HEK293T (cell line): ENCODE measurements at regions not wholly inside any gene's neighbourhood (a gene's known extent, or its start where the extent isn't known, plus 50 kb on each side); places are given as distances from the start of the nearest gene placed in this dataset.

ENCODE experiments used
- CTCF ChIA-PET: fragments of 350-600 bp; formaldehyde crosslinking; extraction: SDS; loops from one replicate; lab custom pipeline; 2021; ENCODE audit warnings: antibody characterized with exemption, inconsistent platforms; lab: Yijun Ruan, JAX
- POLR2A ChIA-PET: fragments of 350-600 bp; formaldehyde crosslinking; extraction: SDS; loops from one replicate; lab custom pipeline; 2020; ENCODE audit warnings: antibody characterized with exemption, inconsistent platforms; lab: Yijun Ruan, JAX
- DNase-seq: peaks from one replicate; pipeline ENCODE4 v3.0.0; 2012; ENCODE audit warnings: mixed read lengths; ENCODE audit errors: extremely low spot score
- ARNT ChIP-seq: fragments of 450-650 bp; IDR thresholded peaks from 2 replicates; pipeline ENCODE4 v1.6.1; 2017; ENCODE audit warnings: mild to moderate bottlenecking
- BHLHE40 ChIP-seq: fragments of 450-650 bp; IDR thresholded peaks from 2 replicates; pipeline ENCODE4 v1.6.1; 2016; ENCODE audit warnings: mild to moderate bottlenecking, moderate library complexity, borderline replicate concordance
- CTBP1 ChIP-seq: fragments of 450-650 bp; IDR thresholded peaks from 2 replicates; pipeline ENCODE4 v1.6.1; 2016; ENCODE audit warnings: borderline replicate concordance
- ELF4 ChIP-seq: fragments of 450-650 bp; IDR thresholded peaks from 2 replicates; pipeline ENCODE4 v1.6.1; 2017; ENCODE audit warnings: antibody characterized with exemption
- FOXA1 ChIP-seq: fragments of 450-650 bp; IDR thresholded peaks from 2 replicates; pipeline ENCODE4 v1.6.1; 2016; ENCODE audit warnings: mild to moderate bottlenecking
- FOXK2 ChIP-seq: fragments of 450-650 bp; IDR thresholded peaks from 2 replicates; pipeline ENCODE4 v1.6.1; 2016; ENCODE audit warnings: mild to moderate bottlenecking
- FOXM1 ChIP-seq: fragments of 450-650 bp; IDR thresholded peaks from 2 replicates; pipeline ENCODE4 v1.6.1; 2017; ENCODE audit warnings: mild to moderate bottlenecking, borderline replicate concordance
- HDGF ChIP-seq: fragments of 450-650 bp; IDR thresholded peaks from 2 replicates; pipeline ENCODE4 v1.6.1; 2017; ENCODE audit warnings: antibody characterized with exemption, borderline replicate concordance
- L3MBTL2 ChIP-seq: fragments of 450-650 bp; conservative IDR thresholded peaks from 2 replicates; pipeline ENCODE4 v1.6.1; 2016; ENCODE audit warnings: mild to moderate bottlenecking
- LEF1 ChIP-seq: fragments of 450-650 bp; IDR thresholded peaks from 2 replicates; pipeline ENCODE4 v1.6.1; 2017; ENCODE audit warnings: mild to moderate bottlenecking, borderline replicate concordance
- NFRKB ChIP-seq: fragments of 450-650 bp; IDR thresholded peaks from 2 replicates; pipeline ENCODE4 v1.6.1; 2016; ENCODE audit warnings: mild to moderate bottlenecking, moderate library complexity
- PKNOX1 ChIP-seq: fragments of 450-650 bp; IDR thresholded peaks from 2 replicates; pipeline ENCODE4 v1.6.1; 2016
- SP1 ChIP-seq: fragments of 450-650 bp; IDR thresholded peaks from 2 replicates; pipeline ENCODE4 v1.6.1; 2017
- SUZ12 ChIP-seq: fragments of 450-650 bp; IDR thresholded peaks from 2 replicates; pipeline ENCODE4 v1.6.1; 2016; ENCODE audit warnings: mild to moderate bottlenecking
- TARDBP ChIP-seq: fragments of 450-650 bp; IDR thresholded peaks from 2 replicates; pipeline ENCODE4 v1.6.1; 2016
- ZNF384 ChIP-seq: fragments of 450-650 bp; IDR thresholded peaks from 2 replicates; pipeline ENCODE4 v1.6.1; 2016

- POLR2A ChIA-PET = no interaction called here
- DNase-seq = no peak
- CTCF ChIA-PET = interaction anchor here (1.1 kb wide), 1 partner anchor 37 kb away, joined by 3 read pairs; no protein-coding TSS in a partner anchor
- no peak for TF ChIP-seq FOXA1
- no peak for TF ChIP-seq FOXK2
- TF ChIP-seq ZNF384 = no peak
- no peak for TF ChIP-seq ELF4
- TF ChIP-seq NFRKB = no peak
- TF ChIP-seq FOXM1 = no peak
- no peak for TF ChIP-seq ARNT
- no peak for TF ChIP-seq PKNOX1
- TF ChIP-seq SUZ12 = no peak
- no peak for TF ChIP-seq BHLHE40
- no peak for TF ChIP-seq SP1
- TF ChIP-seq TARDBP = no peak
- TF ChIP-seq L3MBTL2 = no peak
- TF ChIP-seq CTBP1 = no peak
- no peak for TF ChIP-seq LEF1
- no peak for TF ChIP-seq HDGF
Measured at GRCh38 chr13:53188120-53188519, 159.5 kb downstream of the OLFM4 start.

GRCh38 chr13:53189162-53189561, 160.5 kb downstream of the OLFM4 start:
- TF ChIP-seq ELF4 (no peak), FOXM1 (no peak)
- no peak for DNase-seq
- CTCF ChIA-PET = interaction anchor here (1.0 to 1.6 kb wide), 2 partner anchors 37 to 221 kb away, joined by 3 to 4 read pairs; no protein-coding TSS in a partner anchor
- POLR2A ChIA-PET = no interaction called here

- no peak for DNase-seq
- ChIA-PET POLR2A (no interaction called here), CTCF (no interaction called here)
Measured at GRCh38 chr13:53191091-53191490, 162.5 kb downstream of the OLFM4 start.

DNA sequence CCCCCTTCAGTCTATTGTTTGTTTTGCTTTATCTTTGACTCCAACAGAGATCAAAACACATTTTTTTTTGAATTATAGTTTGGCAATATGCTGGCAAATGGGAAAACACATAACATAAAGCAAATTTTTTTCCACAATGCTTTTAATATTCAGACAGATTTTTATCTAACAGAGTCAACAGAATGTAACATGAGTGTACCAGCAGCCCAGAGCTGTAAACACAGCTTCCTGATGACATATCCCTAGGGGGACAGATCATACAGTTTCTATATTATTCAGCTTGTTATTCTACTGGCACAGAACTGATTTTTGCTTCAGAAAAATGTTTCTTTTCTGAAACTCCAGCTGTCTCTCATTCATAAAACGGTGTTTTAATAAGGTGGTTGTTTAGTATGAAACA, 168.8 kb downstream of the OLFM4 start:
- ChIA-PET POLR2A (no interaction called here), CTCF (interaction anchor here (0.8 to 1.4 kb wide), 4 partner anchors 9 to 276 kb away, joined by 3 to 5 read pairs (median 4); no protein-coding TSS in a partner anchor)
- no peak for DNase-seq
- TF ChIP-seq FOXA1 = no peak
- no peak for TF ChIP-seq LEF1
- TF ChIP-seq NFRKB = no peak
- TF ChIP-seq ZNF384 = no peak
- TF ChIP-seq TARDBP = no peak
- no peak for TF ChIP-seq SP1
- TF ChIP-seq CTBP1 = no peak
- TF ChIP-seq ARNT = no peak
- no peak for TF ChIP-seq PKNOX1
- no peak for TF ChIP-seq BHLHE40
- TF ChIP-seq L3MBTL2 = no peak
- TF ChIP-seq FOXM1 = no peak
- no peak for TF ChIP-seq FOXK2
- TF ChIP-seq HDGF = no peak
- no peak for TF ChIP-seq SUZ12
- no peak for TF ChIP-seq ELF4

More at GRCh38 chr13:53191091-53191490, 162.5 kb downstream of the OLFM4 start:
- no peak for TF ChIP-seq L3MBTL2
- TF ChIP-seq CTBP1 = no peak
- no peak for TF ChIP-seq ARNT
- TF ChIP-seq TARDBP = no peak
- no peak for TF ChIP-seq FOXA1
- TF ChIP-seq PKNOX1 = no peak
- TF ChIP-seq ZNF384 = no peak
- TF ChIP-seq LEF1 = no peak
- no peak for TF ChIP-seq SP1
- no peak for TF ChIP-seq FOXM1
- no peak for TF ChIP-seq SUZ12
- TF ChIP-seq BHLHE40 = no peak
- TF ChIP-seq ELF4 = no peak
- TF ChIP-seq FOXK2 = no peak
- TF ChIP-seq HDGF = no peak
- no peak for TF ChIP-seq NFRKB

DNA sequence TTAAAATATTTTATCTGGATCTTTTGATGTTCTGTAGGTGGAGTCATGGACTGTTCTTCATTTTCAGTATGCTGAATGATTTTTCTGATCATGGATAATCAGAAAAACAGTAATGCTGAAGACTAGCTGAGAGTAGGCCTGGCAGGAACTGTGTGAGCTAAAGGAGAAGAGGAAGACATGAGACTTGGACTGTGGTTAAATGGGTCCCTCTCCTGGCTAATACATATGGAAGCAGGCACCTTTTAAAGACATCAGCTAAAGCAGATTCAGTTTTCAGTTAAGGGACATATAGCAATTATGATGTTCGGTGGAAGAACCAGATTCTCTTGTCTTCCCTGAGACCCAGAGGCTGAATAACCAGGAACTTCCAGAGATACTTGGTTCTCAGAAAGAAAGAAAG, 169.4 kb downstream of the OLFM4 start:
- no peak for TF ChIP-seq SUZ12
- no peak for TF ChIP-seq FOXK2
- no peak for TF ChIP-seq HDGF
- TF ChIP-seq BHLHE40 = no peak
- no peak for TF ChIP-seq ZNF384
- no peak for TF ChIP-seq PKNOX1
- no peak for TF ChIP-seq NFRKB
- TF ChIP-seq LEF1 = no peak
- TF ChIP-seq ELF4 = no peak
- no peak for TF ChIP-seq SP1
- TF ChIP-seq CTBP1 = no peak
- no peak for TF ChIP-seq TARDBP
- TF ChIP-seq FOXA1 = no peak
- TF ChIP-seq ARNT = no peak

DNA sequence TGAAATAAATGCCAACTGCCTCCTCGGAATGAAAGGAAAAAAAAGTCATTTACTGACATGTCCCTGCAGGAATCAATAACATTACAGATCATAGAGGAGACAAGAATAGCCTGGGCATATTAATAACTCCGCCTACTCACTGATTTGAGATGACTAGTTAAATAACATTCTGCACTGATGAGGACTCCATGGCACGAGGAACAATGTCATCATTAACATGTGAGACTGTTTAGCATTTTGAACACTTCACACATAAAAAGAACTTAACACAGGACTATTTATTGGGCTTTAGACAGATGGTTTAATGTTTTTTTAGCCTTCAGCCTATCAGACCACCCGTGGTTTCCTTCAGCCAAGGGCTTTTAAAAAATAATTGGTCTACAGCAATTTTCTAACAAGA, 170.1 kb downstream of the OLFM4 start:
- CTCF ChIA-PET = interaction anchor here (1.1 to 1.4 kb wide), 2 partner anchors 47 to 277 kb away, joined by 4 to 5 read pairs; no protein-coding TSS in a partner anchor
- POLR2A ChIA-PET = no interaction called here
- no peak for DNase-seq
- no peak for TF ChIP-seq SUZ12
- no peak for TF ChIP-seq LEF1
- TF ChIP-seq BHLHE40 = no peak
- no peak for TF ChIP-seq L3MBTL2
- no peak for TF ChIP-seq FOXM1
- no peak for TF ChIP-seq SP1
- TF ChIP-seq ELF4 = no peak
- TF ChIP-seq TARDBP = no peak
- TF ChIP-seq ZNF384 = no peak
- TF ChIP-seq PKNOX1 = no peak; the same call in 1 of the 2 replicates
- no peak for TF ChIP-seq HDGF
- no peak for TF ChIP-seq CTBP1

More for the DNA sequence above, 169.4 kb downstream of the OLFM4 start:
- ChIA-PET CTCF (interaction anchor here (0.8 to 1.4 kb wide), 4 partner anchors 9 to 276 kb away, joined by 3 to 5 read pairs (median 4); no protein-coding TSS in a partner anchor), POLR2A (no interaction called here)
- DNase-seq = no peak
